Neutrophil (primary cell): ENCODE measurements at regions not wholly inside any gene's neighbourhood (a gene's known extent, or its start where the extent isn't known, plus 50 kb on each side); places are given as distances from the start of the nearest gene placed in this dataset.

Source experiments
- H3K27ac ChIP-seq: fragments of 200-600 bp; sonication (generic); 2 replicates; pipeline ENCODE4 v1.5.1; 2016; ENCODE audit warnings: mild to moderate bottlenecking, moderate library complexity
- H3K27me3 ChIP-seq: fragments of 200-600 bp; sonication (generic); 2 replicates; pipeline ENCODE4 v1.6.0; 2016; ENCODE audit warnings: mild to moderate bottlenecking
- H3K36me3 ChIP-seq: fragments of 200-600 bp; sonication (generic); 2 replicates; pipeline ENCODE4 v1.5.1; 2017
- H3K4me1 ChIP-seq, 2 experiments: fragments of 200-600 bp in 1 of 2; sonication (generic) in 1 of 2; 1 replicate in 1 of 2; 2 replicates in 1 of 2; pipeline versions ENCODE4 v1.5.1 to v1.6.1; 2013 to 2016; ENCODE audit warnings: low read depth in 1 of 2, low read length in 1 of 2, mild to moderate bottlenecking in 1 of 2, moderate library complexity in 1 of 2; ENCODE audit not compliant: control insufficient read depth in 1 of 2, insufficient read depth in 1 of 2
- H3K4me3 ChIP-seq, 2 experiments: fragments of 200-600 bp in 1 of 2; sonication (generic) in 1 of 2; 1 replicate in 1 of 2; 2 replicates in 1 of 2; pipeline ENCODE4 v1.5.1; 2013 to 2016; ENCODE audit warnings: low read depth in 1 of 2, low read length in 1 of 2, mild to moderate bottlenecking in 1 of 2, moderate library complexity in 1 of 2
- H3K9me3 ChIP-seq: fragments of 200-600 bp; sonication (generic); 2 replicates; pipeline ENCODE4 v1.5.1; 2016
- TF ChIP-seq, protein P1 (sequence below): fragments of 200-600 bp; sonication (generic); IDR thresholded peaks from 2 replicates; pipeline ENCODE4 v1.5.1; 2016; ENCODE audit warnings: antibody characterized with exemption

DNA sequence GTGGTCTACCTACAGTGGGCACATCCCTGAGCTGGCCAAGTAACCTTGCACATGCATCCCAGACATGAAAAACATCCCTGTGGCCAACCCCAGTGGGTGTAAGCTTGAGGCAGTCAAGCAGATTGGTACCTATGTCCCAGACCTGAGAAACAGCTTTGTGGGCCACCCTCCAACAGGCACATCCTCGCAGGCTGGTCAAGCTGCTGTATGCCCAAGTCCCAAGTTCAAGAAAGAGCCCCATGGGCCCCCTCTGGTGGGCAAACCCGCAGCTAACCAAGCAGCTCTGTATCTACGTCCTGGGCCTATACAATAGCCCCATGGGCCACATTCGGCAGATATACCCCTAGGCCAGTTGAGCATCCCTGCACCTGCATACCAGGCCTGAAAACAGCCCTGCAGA is 186.3 kb upstream of the GPR149 start:
- Histone ChIP-seq H3K36me3 (no peaks in the 10 kb centered on the region), H3K4me1 (no peaks in the 10 kb centered on the region), H3K27me3 (no peaks in the 10 kb centered on the region), H3K9me3 (no peaks in the 10 kb centered on the region), H3K4me3 (no peak overlapping the region), H3K27ac (no peak overlapping the region)
- TF ChIP-seq, protein P1, sequence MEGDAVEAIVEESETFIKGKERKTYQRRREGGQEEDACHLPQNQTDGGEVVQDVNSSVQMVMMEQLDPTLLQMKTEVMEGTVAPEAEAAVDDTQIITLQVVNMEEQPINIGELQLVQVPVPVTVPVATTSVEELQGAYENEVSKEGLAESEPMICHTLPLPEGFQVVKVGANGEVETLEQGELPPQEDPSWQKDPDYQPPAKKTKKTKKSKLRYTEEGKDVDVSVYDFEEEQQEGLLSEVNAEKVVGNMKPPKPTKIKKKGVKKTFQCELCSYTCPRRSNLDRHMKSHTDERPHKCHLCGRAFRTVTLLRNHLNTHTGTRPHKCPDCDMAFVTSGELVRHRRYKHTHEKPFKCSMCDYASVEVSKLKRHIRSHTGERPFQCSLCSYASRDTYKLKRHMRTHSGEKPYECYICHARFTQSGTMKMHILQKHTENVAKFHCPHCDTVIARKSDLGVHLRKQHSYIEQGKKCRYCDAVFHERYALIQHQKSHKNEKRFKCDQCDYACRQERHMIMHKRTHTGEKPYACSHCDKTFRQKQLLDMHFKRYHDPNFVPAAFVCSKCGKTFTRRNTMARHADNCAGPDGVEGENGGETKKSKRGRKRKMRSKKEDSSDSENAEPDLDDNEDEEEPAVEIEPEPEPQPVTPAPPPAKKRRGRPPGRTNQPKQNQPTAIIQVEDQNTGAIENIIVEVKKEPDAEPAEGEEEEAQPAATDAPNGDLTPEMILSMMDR: no peak

DNA sequence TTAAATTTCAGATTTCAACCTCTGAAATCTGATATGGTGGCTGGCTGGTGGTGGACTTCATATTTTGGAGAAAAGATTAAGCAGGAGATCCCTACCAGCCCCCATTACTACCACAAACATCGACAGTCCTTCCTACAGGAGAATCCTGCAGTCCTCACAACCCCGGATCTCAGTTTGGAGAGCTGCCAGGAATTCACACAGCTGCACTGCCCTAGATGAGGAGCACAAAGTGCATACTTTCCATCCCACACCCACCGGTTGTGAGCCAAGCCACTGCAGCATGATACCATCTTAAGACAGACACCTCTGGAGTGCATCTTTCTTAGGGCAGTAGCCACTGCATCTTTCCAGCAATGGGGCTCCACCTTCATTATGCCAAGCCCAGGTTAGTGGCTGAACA is 185.5 kb upstream of the GPR149 start:
- Histone ChIP-seq H3K9me3 (no peaks in the 10 kb centered on the region), H3K4me3 (no peak overlapping the region), H3K27me3 (no peaks in the 10 kb centered on the region), H3K4me1 (no peaks in the 10 kb centered on the region), H3K27ac (no peak overlapping the region), H3K36me3 (no peaks in the 10 kb centered on the region)
- TF ChIP-seq, protein P1: no peak

DNA sequence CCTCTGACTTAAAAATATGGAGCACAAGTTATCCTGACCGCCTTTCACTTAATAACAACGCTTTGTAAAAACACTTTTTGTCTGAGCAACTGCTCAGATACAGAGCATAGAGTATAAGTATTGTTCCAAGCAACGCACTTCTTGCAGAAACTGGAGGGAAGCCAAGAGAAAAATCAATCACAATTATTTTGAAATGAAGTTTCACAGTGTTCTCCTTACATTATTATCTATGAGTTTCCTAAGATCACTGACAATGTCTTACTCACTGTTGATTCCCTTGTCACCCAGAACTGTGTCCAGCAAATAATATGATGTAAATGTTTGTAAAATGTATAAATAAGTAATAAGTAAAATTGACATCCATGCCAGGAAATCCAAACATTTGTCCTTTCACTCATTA is 184.6 kb upstream of the GPR149 start:
- TF ChIP-seq, protein P1: no peak
- Histone ChIP-seq H3K9me3 (no peaks in the 10 kb centered on the region), H3K27me3 (no peaks in the 10 kb centered on the region), H3K4me1 (no peaks in the 10 kb centered on the region), H3K4me3 (no peak overlapping the region), H3K36me3 (no peaks in the 10 kb centered on the region), H3K27ac (no peak overlapping the region)

DNA sequence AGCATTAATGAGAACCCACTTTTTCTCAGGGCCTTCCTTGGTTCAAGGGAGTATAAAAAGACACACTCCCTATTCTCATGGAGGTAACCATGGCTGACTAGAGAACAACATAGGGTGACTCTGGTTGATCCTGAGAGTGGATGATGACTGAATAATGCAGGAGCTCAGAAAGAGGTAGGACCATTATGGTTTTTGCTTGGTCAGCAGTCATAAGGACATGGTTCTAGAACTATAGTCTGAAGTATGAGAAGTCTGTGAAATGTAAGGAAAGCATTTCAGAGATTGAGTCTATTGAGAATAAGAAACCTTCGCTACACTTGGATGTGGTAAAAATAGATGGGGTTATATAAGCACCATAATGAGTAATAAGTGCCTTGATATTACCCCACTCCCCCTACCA is 184.1 kb upstream of the GPR149 start:
- no peaks in the 10 kb centered on the region for H3K4me1 ChIP-seq
- TF ChIP-seq, protein P1: no peak
- no peak overlapping the region for H3K27ac ChIP-seq
- no peak overlapping the region for H3K4me3 ChIP-seq
- H3K36me3 ChIP-seq: no peaks in the 10 kb centered on the region
- no peaks in the 10 kb centered on the region for H3K27me3 ChIP-seq
- no peaks in the 10 kb centered on the region for H3K9me3 ChIP-seq

DNA sequence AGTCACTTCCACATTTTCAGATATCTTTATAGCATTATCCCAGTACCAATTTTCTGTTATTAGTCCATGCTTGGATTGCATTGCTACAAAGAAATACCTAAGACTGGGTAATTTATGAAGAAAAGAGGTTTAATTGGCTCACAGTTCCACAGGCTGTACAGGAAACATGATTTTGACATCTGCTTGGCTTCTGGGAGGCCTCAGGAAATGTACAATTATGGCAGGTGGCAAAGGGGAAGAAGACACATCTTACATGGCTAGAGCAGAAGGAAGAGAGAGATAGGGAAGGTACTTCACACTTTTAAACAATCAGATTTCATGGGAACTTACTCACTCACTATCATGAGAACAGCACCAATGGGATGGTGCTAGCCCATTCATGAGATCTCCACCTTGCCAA is 172.3 kb upstream of the GPR149 start:
- TF ChIP-seq, protein P1: no peak
- no peaks in the 10 kb centered on the region for H3K9me3 ChIP-seq
- H3K27me3 ChIP-seq: no peaks in the 10 kb centered on the region
- peak overlapping the region; percentile 17 for H3K27ac ChIP-seq
- no peak overlapping the region for H3K4me3 ChIP-seq
- H3K36me3 ChIP-seq: no peaks in the 10 kb centered on the region
- peaks cover 8% of the 10 kb centered on the region in 2 experiments for H3K4me1 ChIP-seq

DNA sequence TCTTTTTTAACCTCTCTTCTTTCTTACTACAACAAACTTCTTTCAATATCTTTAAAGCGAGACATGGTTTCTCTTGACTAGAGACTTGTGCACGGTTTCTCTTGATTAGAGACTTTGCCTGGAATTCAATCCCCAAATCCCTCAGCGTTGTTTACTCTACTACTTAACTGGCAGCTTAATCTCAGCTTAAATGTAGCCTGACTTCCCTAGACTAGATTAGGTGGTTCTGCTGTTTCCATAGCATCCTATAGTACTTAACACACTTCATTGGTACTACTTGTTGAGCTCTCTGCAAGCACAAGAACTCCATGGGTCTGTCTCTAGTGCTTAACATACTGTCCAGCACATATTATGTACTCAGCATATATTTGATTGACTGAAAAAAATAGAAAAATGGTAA is 168.2 kb upstream of the GPR149 start:
- no peaks in the 10 kb centered on the region for H3K27me3 ChIP-seq
- peaks cover 8% of the 10 kb centered on the region in 2 experiments for H3K4me1 ChIP-seq
- H3K9me3 ChIP-seq: no peaks in the 10 kb centered on the region
- no peaks in the 10 kb centered on the region for H3K36me3 ChIP-seq
- TF ChIP-seq, protein P1: no peak
- no peak overlapping the region for H3K4me3 ChIP-seq
- no peak overlapping the region for H3K27ac ChIP-seq
